ENCODE measurements at regions not wholly inside any gene's neighbourhood (a gene's known extent, or its start where the extent isn't known, plus 50 kb on each side); places are given as distances from the start of the nearest gene placed in this dataset.

- DNase-seq, result no peak
Measured at GRCh38 chr20:40225596-40225995, 463.4 kb downstream of the MAFB start.

GRCh38 chr20:40223810-40224209 is 465.2 kb downstream of the MAFB start:
- no peak for DNase-seq

DNA sequence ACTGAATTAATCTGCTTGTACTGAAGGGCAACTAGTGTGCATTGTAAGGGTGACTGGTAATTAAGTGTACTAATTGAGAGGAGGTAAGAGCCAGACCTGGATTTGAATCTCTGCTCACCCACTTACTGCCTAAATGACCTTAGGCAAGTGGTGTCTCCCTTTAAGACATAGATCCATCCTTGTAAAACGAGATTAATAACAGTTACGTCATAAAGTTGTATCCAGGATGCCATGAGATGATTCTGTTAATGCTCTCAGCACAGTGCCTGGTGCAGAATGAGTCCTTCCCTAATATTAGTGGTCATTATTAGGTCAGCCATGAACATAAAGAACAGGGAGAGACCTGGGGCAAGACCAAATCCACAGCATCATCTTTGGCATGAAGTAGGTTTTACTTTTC is 470.1 kb downstream of the MAFB start:
- no peak for DNase-seq

- no peak for DNase-seq
Measured at GRCh38 chr20:40218316-40218969, 470.6 kb downstream of the MAFB start.

DNA sequence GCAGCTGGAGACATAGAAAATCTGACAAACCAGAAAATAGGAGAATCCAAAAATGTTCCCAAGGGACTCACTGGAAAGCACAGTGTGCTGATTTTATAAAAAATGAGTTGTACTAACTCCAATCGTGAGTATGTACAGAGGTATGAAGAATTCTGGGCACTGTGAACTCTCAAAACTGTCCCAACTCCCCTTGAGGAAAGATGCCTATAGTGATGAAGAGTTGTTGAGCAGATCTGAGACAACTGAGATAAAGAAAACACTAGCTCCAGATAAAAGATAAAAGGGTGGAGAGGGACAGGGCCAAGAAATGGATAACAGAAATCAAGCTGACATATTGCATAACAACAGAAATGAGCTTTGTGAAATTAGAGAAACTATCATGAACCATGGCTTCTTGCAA is 481.4 kb downstream of the MAFB start:
- no peak for DNase-seq

- DNase-seq, result no peak
Measured at GRCh38 chr20:40205971-40206370, 483.1 kb downstream of the MAFB start.

DNA sequence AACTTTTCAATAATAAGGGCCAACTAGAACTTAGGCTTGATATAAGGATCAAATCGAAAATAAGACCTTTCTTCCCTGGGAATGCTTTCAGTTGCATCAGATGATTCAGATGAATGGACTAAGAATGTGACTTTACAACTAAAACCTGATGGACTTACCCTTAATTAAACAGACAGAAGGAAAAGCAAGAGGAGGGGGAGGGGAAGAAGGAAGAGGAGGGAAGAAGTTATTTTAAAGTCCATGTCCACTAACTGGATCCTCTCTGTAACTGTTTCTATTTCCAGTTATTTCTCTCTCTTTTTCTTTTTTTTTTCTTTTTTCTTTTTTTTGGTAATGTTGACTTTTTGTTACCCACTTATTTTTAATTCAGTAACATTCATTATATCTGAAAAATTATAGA is 486.0 kb downstream of the MAFB start:
- DNase-seq, result no peak

DNA sequence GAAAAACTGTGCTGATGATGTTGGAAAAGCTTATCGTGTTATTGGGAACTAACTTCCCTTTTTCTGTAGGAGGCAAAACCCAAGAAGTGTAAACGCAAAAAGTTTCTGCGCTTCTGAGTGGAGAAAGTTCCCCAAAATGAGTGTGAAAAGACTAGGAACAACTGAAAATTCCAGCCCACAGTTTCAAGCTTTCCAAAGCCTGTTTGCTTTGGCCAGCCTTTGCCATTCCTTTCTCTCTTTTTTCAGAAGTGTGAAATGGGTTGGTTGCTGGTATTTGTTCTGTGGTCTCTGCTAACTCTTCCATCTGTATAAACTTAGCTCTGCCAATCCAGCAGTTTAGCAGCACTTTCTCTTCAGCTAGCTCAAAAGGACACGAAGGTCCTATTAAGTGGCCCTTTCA is 491.3 kb downstream of the MAFB start:
- DNase-seq, result no peak

GRCh38 chr20:40196846-40197436 is 492.1 kb downstream of the MAFB start:
- no peak for DNase-seq

GRCh38 chr20:40195742-40196141 is 493.3 kb downstream of the MAFB start:
- no peak for DNase-seq

- DNase-seq, result no peak
Measured at GRCh38 chr20:40192529-40192928, 496.5 kb downstream of the MAFB start.

DNA sequence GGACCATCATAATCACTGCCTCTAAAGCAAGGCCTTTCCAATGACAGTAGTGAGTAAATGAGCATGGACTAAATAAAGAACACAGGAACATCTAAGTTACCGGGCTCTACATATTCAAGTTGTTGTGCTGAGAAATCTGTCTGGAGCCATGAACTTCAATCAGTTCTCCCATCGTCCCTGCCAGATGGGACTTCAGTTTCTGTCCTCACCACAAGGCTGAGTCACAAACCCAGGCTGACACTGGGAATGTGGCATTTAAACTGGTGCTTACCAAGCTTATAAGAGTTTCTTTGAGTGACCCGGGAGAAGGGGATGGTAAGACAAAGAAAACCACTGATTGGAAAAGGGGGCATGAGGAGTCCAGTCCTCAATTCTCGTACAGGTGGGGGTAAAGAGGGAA is 497.0 kb downstream of the MAFB start:
- DNase-seq, result no peak

GRCh38 chr20:40191573-40191972 is 497.5 kb downstream of the MAFB start:
- no peak for DNase-seq

DNA sequence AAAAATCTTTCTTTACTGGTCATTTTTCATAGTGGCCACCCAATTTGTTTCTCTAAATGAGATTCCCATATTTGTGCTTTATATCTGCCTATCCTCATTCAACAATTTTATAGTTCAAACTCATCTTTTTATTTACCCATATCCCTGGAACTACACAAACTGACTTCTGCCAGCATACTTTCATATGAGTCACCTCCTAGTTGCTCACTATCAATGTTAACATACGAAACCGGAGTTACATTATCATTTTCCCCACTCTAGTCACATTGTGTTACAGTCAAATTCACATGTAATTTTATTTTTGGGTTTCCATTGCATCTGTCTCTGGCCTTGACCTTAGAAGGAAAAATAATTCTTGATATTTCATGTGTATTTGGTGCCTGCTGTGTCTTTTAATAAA is 499.4 kb downstream of the MAFB start:
- no peak for DNase-seq

DNA sequence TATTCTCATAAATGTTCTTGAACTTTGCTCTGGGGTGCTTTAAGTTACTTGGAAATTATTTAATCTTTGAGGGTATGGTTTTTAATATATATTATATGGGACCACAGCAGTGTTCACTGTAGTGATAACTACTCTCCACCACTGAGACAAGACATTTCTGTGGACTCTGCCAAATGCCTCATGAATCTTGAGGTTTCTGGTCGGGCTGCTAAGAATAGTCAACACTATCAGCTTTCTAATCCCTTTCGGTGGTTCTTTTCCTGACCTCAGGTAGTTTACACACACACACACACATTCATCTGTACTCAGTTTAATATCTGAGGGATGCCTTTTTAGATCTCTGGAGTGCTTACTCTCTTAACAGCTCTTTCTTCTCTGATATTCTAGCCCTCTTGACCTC is 500.7 kb downstream of the MAFB start:
- no peak for DNase-seq

GRCh38 chr20:40186826-40187225 is 502.2 kb downstream of the MAFB start:
- no peak for DNase-seq

- DNase-seq, result no peak
Measured at GRCh38 chr20:40181676-40182075, 507.4 kb downstream of the MAFB start.

DNA sequence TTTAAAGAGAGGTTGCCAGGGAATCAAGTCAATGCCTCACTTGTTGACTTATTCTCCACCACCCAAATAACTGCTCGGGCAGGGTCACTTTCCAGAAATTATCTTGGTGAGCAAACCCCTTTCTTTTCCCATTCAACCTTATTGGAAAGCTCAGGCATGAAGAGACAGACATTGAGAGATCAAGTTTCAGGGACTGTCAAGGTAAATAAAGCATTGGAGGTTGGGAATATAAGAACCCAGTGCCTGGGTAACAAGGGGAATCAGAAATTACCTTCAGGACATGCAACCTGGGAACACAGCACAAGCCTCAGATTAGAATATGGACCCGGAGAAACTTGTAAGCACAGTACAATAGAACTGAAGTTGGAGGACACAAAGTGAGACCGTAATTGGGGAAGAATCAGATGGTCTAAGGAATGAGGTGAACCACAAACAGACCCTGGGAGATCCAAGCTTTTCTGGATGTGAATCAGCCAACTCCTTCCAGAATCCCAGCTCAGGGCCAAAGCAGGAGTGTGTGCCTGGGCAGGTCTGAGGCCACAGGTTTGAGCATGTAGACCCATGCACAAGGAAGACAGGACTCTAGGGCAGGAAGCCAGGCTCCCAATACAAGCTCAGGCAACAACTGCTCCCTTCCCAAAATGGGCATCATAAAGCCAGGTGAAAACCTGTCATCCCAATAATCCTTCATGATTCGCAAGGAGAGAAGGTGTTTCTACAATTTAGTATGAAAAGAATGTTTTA is 512.8 kb downstream of the MAFB start:
- DNase-seq, result no peak

- DNase-seq, result no peak
Measured at GRCh38 chr20:40175296-40175695, 513.7 kb downstream of the MAFB start.

DNA sequence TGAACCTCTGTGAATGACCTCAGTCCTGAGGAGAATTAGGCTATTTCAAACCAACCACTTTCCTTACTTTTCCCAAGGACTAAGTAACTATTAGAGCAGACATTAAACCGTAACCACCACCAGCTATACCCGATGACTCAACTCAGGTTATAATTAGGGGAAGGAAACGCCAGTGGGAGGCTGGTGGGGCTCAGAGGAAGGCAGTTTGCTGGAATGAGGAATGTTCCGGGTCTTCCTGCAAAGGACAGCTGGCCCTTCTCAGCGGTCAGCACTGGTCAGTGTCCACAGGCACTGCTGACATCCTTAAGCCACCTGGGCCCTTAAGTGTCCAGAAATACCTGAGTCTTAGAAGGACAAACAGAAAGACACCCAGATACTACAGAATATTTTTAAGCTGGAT is 515.2 kb downstream of the MAFB start:
- no peak for DNase-seq

DNA sequence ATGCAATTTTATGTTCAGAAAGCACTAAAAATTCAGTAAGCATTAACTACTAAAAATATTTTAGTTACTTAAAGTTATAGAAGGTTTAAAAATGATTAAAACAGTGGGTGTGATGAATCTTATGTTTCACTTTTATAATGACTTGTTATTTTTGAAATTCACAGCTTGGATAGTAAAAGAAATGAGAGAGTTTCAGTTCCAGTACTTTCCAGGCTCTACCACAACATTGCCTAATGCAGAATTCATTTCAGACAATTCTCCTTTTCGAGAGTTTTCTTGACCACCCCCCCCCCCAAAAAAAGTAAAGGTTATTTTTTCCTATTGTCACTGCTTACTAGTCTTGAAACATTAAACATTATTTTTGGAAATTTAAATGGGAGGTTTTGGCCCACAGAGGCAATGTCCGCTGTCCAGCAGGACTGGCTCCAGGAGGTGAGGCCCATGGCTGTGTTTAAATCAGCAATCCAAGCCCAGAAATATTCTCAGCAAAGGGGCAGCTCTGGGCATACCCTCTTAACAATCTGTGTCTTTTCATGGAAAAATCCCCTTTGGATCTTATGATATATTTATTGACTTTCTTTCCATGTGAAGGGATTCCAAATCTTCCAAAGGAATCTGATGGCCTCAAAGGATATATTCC is 519.9 kb downstream of the MAFB start:
- no peak for DNase-seq

DNA sequence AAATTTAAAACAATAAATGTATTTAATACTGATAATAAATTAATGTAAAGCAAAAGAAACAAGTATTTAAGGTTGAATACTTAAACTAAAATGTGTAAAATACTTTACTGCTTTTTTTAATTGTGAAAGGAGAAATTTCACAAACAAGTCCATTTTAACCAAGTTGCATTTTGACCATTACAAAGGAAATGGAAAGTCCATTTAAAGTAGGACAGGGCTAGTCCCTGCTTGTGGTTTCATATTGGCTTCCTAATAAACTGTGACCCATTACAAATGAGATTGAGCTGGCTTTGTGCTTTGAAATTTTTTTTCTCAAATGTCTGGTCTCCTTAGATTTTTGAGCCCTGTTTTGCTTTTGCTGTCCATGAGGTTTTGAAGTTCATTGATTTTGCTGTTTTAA is 527.6 kb downstream of the MAFB start:
- no peak for DNase-seq

DNA sequence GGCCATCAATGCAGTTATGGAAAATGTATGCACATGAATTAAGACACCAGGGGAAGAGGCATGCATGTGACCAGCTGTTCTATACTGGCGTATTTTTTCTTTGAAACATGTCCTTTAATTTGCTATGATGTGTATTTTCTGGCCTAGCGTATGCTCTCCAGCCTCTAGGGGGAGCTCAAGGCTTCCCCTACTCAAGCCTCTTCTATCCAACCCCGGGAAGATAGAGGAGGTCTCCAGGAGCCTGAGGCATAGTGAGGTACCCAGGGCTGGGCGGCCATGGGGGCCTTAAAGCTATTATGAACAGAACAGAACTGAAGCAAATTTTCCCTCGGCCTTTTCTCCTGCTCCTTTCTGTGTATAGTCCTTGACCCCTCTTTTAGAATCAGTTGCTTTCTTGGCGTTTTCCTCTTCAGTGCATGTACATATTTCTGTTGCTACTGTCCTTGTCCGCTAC is 528.9 kb downstream of the MAFB start:
- no peak for DNase-seq

Measured in occipital lobe (tissue), 1 donor.